WTC11 (cell line): ENCODE measurements at regions not wholly inside any gene's neighbourhood (a gene's known extent, or its start where the extent isn't known, plus 50 kb on each side); places are given as distances from the start of the nearest gene placed in this dataset.
A peak's percentile ranks its signal among the peaks of the same experiment; 100 is the strongest.

Experiments
- ATAC-seq: fragments of 200-7000 bp; cut with Tn5 transposase; 2 replicates; pipeline ENCODE4 v1.10.0; 2021; ENCODE audit warnings: mild to moderate bottlenecking, moderate library complexity
- CTCF ChIA-PET: fragments of 300-600 bp; sonication (Branson Sonifier 250); formaldehyde crosslinking; loops from one replicate; lab custom pipeline; 2021; ENCODE audit warnings: antibody characterized with exemption; lab: Charles Lee
- POLR2A ChIA-PET: fragments of 350-600 bp; sonication (Branson Sonifier 250); formaldehyde crosslinking; loops from one replicate; lab custom pipeline; 2021; ENCODE audit warnings: antibody characterized with exemption; lab: Charles Lee
- DNase-seq: peaks from one replicate; pipeline ENCODE4 v3.0.0; 2021; ENCODE audit warnings: low spot score
- H3K27ac Mint-ChIP-seq: 2 replicates; pipeline ENCODE4 v1.8.0; 2021; ENCODE audit warnings: mixed read lengths
- H3K27me3 Mint-ChIP-seq: 2 replicates; pipeline ENCODE4 v1.8.0; 2021; ENCODE audit warnings: low read depth, mild to moderate bottlenecking, moderate library complexity, mixed read lengths
- H3K36me3 Mint-ChIP-seq: 2 replicates; pipeline ENCODE4 v1.8.0; 2021; ENCODE audit warnings: mixed read lengths
- H3K4me1 Mint-ChIP-seq: 2 replicates; pipeline ENCODE4 v1.8.0; 2022; ENCODE audit warnings: mixed read lengths
- H3K4me3 Mint-ChIP-seq: 2 replicates; pipeline ENCODE4 v1.8.0; 2021; ENCODE audit warnings: mild to moderate bottlenecking, moderate library complexity, mixed read lengths
- H3K9me3 Mint-ChIP-seq: 2 replicates; pipeline ENCODE4 v1.8.0; 2021; ENCODE audit warnings: mixed read lengths
- AFF4 ChIP-seq: sonication (generic); formaldehyde crosslinking; IDR thresholded peaks from 2 replicates; pipeline ENCODE4 v1.8.1; 2023; ENCODE audit warnings: mild to moderate bottlenecking, missing genetic modification reagents, borderline replicate concordance
- ATF2 ChIP-seq: sonication (generic); formaldehyde crosslinking; IDR thresholded peaks from 2 replicates; pipeline ENCODE4 v1.8.1; 2022; ENCODE audit warnings: low read depth, missing genetic modification reagents, borderline replicate concordance
- CTCF ChIP-seq: fragments of 200-600 bp; IDR thresholded peaks from 2 replicates; pipeline ENCODE4 v1.8.0; 2022; ENCODE audit warnings: antibody characterized with exemption
- FOXP4 ChIP-seq: sonication (generic); formaldehyde crosslinking; IDR thresholded peaks from 2 replicates; pipeline ENCODE4 v1.8.0; 2022; ENCODE audit warnings: mild to moderate bottlenecking, missing genetic modification reagents
- IRF1 ChIP-seq: sonication (generic); formaldehyde crosslinking; IDR thresholded peaks from 2 replicates; pipeline ENCODE4 v1.8.0; 2023; ENCODE audit warnings: missing genetic modification reagents
- KAT7 ChIP-seq: sonication (generic); formaldehyde crosslinking; IDR thresholded peaks from 2 replicates; pipeline ENCODE4 v1.8.1; 2023; ENCODE audit warnings: missing genetic modification reagents, mild to moderate bottlenecking, borderline replicate concordance
- MAX ChIP-seq: sonication (generic); formaldehyde crosslinking; IDR thresholded peaks from 2 replicates; pipeline ENCODE4 v1.8.0; 2022; ENCODE audit warnings: mild to moderate bottlenecking, missing genetic modification reagents
- MYBL2 ChIP-seq: sonication (generic); formaldehyde crosslinking; IDR thresholded peaks from 2 replicates; pipeline ENCODE4 v1.8.1; 2023; ENCODE audit warnings: mild to moderate bottlenecking, moderate library complexity, missing genetic modification reagents
- NFATC4 ChIP-seq: fragments of 250-450 bp; sonication (Bioruptor Pico); IDR thresholded peaks from 2 replicates; pipeline ENCODE4 v1.9.0; 2021; ENCODE audit warnings: mild to moderate bottlenecking
- NFYB ChIP-seq: sonication (generic); formaldehyde crosslinking; conservative IDR thresholded peaks from 2 replicates; pipeline ENCODE4 v1.8.0; 2022; ENCODE audit warnings: low read depth, missing genetic modification reagents
- PRDM15 ChIP-seq: sonication (generic); formaldehyde crosslinking; IDR thresholded peaks from 2 replicates; pipeline ENCODE4 v1.8.0; 2022; ENCODE audit warnings: missing genetic modification reagents
- TP53 ChIP-seq: sonication (generic); formaldehyde crosslinking; IDR thresholded peaks from 2 replicates; pipeline ENCODE4 v1.8.1; 2023; ENCODE audit warnings: mild to moderate bottlenecking, missing genetic modification reagents
- ZNF396 ChIP-seq: fragments of 250-450 bp; sonication (Bioruptor Pico); IDR thresholded peaks from 2 replicates; pipeline ENCODE4 v1.8.0; 2021; ENCODE audit warnings: mild to moderate bottlenecking, moderate library complexity, borderline replicate concordance
- ZNF423 ChIP-seq: fragments of 250-450 bp; sonication (Bioruptor Pico); IDR thresholded peaks from 2 replicates; pipeline ENCODE4 v2.1.2; 2022; ENCODE audit warnings: mild to moderate bottlenecking, moderate library complexity

GRCh38 chr6:18990059-18990978 lies 603.2 kb downstream of the RNF144B start (continued):
- TF ChIP-seq NFATC4 (CRISPR knock-in tag) (no peak), MYBL2 (CRISPR knock-in tag) (no peak), IRF1 (no peak), NFYB (CRISPR knock-in tag) (no peak)

- POLR2A ChIA-PET: interaction anchor here (0.7 kb wide), 1 partner anchor 400 kb away, joined by 7 read pairs; no protein-coding TSS in a partner anchor
- ATAC-seq: peak; percentile 100
- Mint-ChIP-seq H3K36me3 (no peaks in the 10 kb centered on the region), H3K9me3 (no peaks in the 10 kb centered on the region), H3K4me1 (peaks cover 6% of the 10 kb centered on the region), H3K27ac (no peak overlapping the region), H3K27me3 (no peaks in the 10 kb centered on the region), H3K4me3 (no peak overlapping the region)
- TF ChIP-seq KAT7 (CRISPR knock-in tag) (no peak), PRDM15 (no peak), MAX (CRISPR knock-in tag) (no peak), CTCF (peak; percentile 51), NFATC4 (CRISPR knock-in tag) (no peak), ATF2 (no peak)
- peak; percentile 11 for DNase-seq
- CTCF ChIA-PET: interaction anchor here (0.6 to 1.7 kb wide), 25 partner anchors 9 to 1130 kb away, joined by 3 to 25 read pairs (median 3); partner anchors contain the start of gene ID4
Measured at GRCh38 chr6:18997375-18997826, 610.3 kb downstream of the RNF144B start.

GRCh38 chr6:19002976-19003560 lies 615.9 kb downstream of the RNF144B start:
- no peaks in the 10 kb centered on the region for H3K27me3 Mint-ChIP-seq
- no peaks in the 10 kb centered on the region for H3K9me3 Mint-ChIP-seq
- no peak overlapping the region for H3K4me3 Mint-ChIP-seq
- no peaks in the 10 kb centered on the region for H3K36me3 Mint-ChIP-seq
- POLR2A ChIA-PET: no interaction called here
- no peaks in the 10 kb centered on the region for H3K4me1 Mint-ChIP-seq
- DNase-seq (no peak), ATAC-seq (no peak)
- CTCF ChIA-PET: no interaction called here
- H3K27ac Mint-ChIP-seq: no peak overlapping the region
- no peak for TF ChIP-seq ZNF423
- no peak for TF ChIP-seq AFF4 (CRISPR knock-in tag)
- TF ChIP-seq TP53 (CRISPR knock-in tag): no peak
- no peak for TF ChIP-seq ZNF396 (CRISPR knock-in tag)
- TF ChIP-seq FOXP4: no peak
